WTC11 (cell line): ENCODE measurements at regions not wholly inside any gene's neighbourhood (a gene's known extent, or its start where the extent isn't known, plus 50 kb on each side); places are given as distances from the start of the nearest gene placed in this dataset.

Source experiments
- CBFB ChIP-seq: sonication (generic); formaldehyde crosslinking; IDR thresholded peaks from 2 replicates; pipeline ENCODE4 v1.8.1; 2022; ENCODE audit warnings: mild to moderate bottlenecking, low read depth, missing genetic modification reagents
- CREM ChIP-seq: sonication (generic); formaldehyde crosslinking; IDR thresholded peaks from 2 replicates; pipeline ENCODE4 v1.8.1; 2022; ENCODE audit warnings: mild to moderate bottlenecking, missing genetic modification reagents, moderate library complexity
- CTCF ChIP-seq: fragments of 200-600 bp; IDR thresholded peaks from 2 replicates; pipeline ENCODE4 v1.8.0; 2022; ENCODE audit warnings: antibody characterized with exemption
- ELF4 ChIP-seq: sonication (generic); formaldehyde crosslinking; IDR thresholded peaks from 2 replicates; pipeline ENCODE4 v1.8.1; 2022; ENCODE audit warnings: low read depth, mild to moderate bottlenecking, moderate library complexity, missing genetic modification reagents
- ESRRA ChIP-seq: sonication (generic); formaldehyde crosslinking; IDR thresholded peaks from 2 replicates; pipeline ENCODE4 v1.8.1; 2022; ENCODE audit warnings: mild to moderate bottlenecking, missing genetic modification reagents, borderline replicate concordance
- FOXJ3 ChIP-seq: sonication (generic); formaldehyde crosslinking; IDR thresholded peaks from 2 replicates; pipeline ENCODE4 v1.9.0; 2021; ENCODE audit warnings: missing genetic modification reagents, mild to moderate bottlenecking, borderline replicate concordance
- PRRX2 ChIP-seq: fragments of 250-450 bp; sonication (Bioruptor Pico); IDR thresholded peaks from 2 replicates; pipeline ENCODE4 v1.8.0; 2021; ENCODE audit warnings: mild to moderate bottlenecking
- STAT6 ChIP-seq: sonication (generic); formaldehyde crosslinking; conservative IDR thresholded peaks from 2 replicates; pipeline ENCODE4 v1.8.1; 2023; ENCODE audit warnings: mild to moderate bottlenecking, low read depth, missing genetic modification reagents, moderate library complexity
- ZNF121 ChIP-seq: sonication (generic); formaldehyde crosslinking; IDR thresholded peaks from 2 replicates; pipeline ENCODE4 v1.8.0; 2023; ENCODE audit warnings: missing genetic modification reagents
- TF ChIP-seq, protein P1 (sequence below): sonication (generic); formaldehyde crosslinking; IDR thresholded peaks from 2 replicates; pipeline ENCODE4 v1.8.1; 2022; ENCODE audit warnings: missing genetic modification reagents, borderline replicate concordance
- TF ChIP-seq, protein P2 (sequence below): sonication (generic); formaldehyde crosslinking; IDR thresholded peaks from 2 replicates; pipeline ENCODE4 v1.8.1; 2022; ENCODE audit warnings: low read depth, mild to moderate bottlenecking, moderate library complexity, missing genetic modification reagents, borderline replicate concordance
- TF ChIP-seq, protein P3 (sequence below): sonication (generic); formaldehyde crosslinking; IDR thresholded peaks from 2 replicates; pipeline ENCODE4 v1.8.0; 2022; ENCODE audit warnings: mild to moderate bottlenecking, missing genetic modification reagents
- TF ChIP-seq, protein P4 (sequence below): fragments of 250-450 bp; sonication (Bioruptor Pico); conservative IDR thresholded peaks from 2 replicates; pipeline ENCODE4 v1.9.0; 2021; ENCODE audit warnings: mild to moderate bottlenecking

DNA sequence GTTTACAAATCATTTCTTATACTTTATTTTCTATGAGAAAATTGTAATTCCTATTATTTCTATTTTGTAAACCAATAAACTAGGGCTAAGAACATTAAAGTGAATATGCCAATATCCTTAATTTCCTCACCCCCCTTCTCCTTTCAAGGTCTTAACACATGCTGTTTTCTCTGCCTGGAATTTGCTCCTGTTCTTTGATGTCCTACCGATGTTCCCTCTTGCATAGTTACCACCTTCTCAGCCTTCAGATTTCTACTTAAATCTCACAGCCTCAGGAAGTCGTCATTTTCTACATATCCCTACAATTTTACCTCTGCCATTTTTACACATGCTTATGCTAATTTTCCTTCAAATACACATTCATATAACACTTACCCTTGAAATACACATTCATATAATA lies 890.9 kb upstream of the CDH8 start:
- TF ChIP-seq CTCF (no peak), FOXJ3 (CRISPR knock-in tag) (no peak), CREM (CRISPR knock-in tag) (no peak), PRRX2 (CRISPR knock-in tag) (no peak), STAT6 (CRISPR knock-in tag) (no peak), ELF4 (CRISPR knock-in tag) (no peak), ZNF121 (CRISPR knock-in tag) (no peak), CBFB (CRISPR knock-in tag) (no peak), ESRRA (CRISPR knock-in tag) (no peak)
- TF ChIP-seq, protein P1, sequence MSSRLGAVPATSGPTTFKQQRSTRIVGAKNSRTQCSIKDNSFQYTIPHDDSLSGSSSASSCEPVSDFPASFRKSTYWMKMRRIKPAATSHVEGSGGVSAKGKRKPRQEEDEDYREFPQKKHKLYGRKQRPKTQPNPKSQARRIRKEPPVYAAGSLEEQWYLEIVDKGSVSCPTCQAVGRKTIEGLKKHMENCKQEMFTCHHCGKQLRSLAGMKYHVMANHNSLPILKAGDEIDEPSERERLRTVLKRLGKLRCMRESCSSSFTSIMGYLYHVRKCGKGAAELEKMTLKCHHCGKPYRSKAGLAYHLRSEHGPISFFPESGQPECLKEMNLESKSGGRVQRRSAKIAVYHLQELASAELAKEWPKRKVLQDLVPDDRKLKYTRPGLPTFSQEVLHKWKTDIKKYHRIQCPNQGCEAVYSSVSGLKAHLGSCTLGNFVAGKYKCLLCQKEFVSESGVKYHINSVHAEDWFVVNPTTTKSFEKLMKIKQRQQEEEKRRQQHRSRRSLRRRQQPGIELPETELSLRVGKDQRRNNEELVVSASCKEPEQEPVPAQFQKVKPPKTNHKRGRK, result no peak
- TF ChIP-seq, protein P2, sequence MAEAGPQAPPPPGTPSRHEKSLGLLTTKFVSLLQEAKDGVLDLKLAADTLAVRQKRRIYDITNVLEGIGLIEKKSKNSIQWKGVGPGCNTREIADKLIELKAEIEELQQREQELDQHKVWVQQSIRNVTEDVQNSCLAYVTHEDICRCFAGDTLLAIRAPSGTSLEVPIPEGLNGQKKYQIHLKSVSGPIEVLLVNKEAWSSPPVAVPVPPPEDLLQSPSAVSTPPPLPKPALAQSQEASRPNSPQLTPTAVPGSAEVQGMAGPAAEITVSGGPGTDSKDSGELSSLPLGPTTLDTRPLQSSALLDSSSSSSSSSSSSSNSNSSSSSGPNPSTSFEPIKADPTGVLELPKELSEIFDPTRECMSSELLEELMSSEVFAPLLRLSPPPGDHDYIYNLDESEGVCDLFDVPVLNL (CRISPR knock-in tag), result no peak
- TF ChIP-seq, protein P3, sequence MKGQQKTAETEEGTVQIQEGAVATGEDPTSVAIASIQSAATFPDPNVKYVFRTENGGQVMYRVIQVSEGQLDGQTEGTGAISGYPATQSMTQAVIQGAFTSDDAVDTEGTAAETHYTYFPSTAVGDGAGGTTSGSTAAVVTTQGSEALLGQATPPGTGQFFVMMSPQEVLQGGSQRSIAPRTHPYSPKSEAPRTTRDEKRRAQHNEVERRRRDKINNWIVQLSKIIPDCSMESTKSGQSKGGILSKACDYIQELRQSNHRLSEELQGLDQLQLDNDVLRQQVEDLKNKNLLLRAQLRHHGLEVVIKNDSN (CRISPR knock-in tag), result no peak
- TF ChIP-seq, protein P4, sequence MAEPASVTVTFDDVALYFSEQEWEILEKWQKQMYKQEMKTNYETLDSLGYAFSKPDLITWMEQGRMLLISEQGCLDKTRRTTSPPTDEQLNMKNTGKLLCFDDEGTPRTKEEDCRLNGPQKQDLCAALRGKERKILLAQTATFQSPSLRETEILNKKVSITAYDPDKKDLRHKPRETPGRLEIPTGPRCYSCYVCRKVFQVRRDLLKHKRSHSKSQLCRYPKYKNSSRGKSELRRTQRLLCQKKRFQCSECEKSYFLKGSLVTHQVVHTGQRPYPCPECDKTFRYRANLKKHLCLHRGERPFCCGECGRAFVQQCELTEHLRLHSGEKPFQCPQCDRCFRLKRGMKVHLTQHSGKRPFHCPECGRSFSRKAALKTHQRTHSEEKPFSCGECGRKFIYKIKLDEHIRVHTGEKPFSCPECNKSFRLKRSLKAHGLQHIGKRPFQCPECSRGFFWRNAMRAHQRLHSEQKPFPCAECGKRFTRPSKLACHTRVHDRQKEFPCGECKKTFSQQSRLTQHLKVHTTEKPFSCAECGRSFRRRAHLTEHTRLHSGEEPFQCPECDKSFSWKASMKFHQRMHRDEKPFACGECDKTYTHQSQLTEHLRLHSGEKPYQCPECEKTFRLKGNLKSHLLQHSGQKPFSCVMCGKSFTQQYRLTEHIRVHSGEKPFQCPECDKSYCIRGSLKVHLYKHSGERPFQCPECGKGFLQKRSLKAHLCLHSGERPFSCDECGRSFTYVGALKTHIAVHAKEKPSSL (CRISPR knock-in tag), result no peak
